OCI-LY3 (cell line): ENCODE measurements at regions not wholly inside any gene's neighbourhood (a gene's known extent, or its start where the extent isn't known, plus 50 kb on each side); places are given as distances from the start of the nearest gene placed in this dataset.

ENCODE experiments used
- EZH2phosphoT487 ChIP-seq: fragments of 200-600 bp; shearing (Covaris generic); IDR thresholded peaks from 2 replicates; pipeline ENCODE4 v1.6.1; 2018; ENCODE audit warnings: antibody characterized with exemption, mixed run types, low read depth
- TF ChIP-seq, protein P1 (sequence below): fragments of 200-600, 300-600 bp; sonication (generic); IDR thresholded peaks from 2 replicates; pipeline ENCODE4 v1.5.1; 2014; ENCODE audit warnings: antibody characterized with exemption, low read length, low read depth

- TF ChIP-seq, protein P1, sequence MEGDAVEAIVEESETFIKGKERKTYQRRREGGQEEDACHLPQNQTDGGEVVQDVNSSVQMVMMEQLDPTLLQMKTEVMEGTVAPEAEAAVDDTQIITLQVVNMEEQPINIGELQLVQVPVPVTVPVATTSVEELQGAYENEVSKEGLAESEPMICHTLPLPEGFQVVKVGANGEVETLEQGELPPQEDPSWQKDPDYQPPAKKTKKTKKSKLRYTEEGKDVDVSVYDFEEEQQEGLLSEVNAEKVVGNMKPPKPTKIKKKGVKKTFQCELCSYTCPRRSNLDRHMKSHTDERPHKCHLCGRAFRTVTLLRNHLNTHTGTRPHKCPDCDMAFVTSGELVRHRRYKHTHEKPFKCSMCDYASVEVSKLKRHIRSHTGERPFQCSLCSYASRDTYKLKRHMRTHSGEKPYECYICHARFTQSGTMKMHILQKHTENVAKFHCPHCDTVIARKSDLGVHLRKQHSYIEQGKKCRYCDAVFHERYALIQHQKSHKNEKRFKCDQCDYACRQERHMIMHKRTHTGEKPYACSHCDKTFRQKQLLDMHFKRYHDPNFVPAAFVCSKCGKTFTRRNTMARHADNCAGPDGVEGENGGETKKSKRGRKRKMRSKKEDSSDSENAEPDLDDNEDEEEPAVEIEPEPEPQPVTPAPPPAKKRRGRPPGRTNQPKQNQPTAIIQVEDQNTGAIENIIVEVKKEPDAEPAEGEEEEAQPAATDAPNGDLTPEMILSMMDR: no peak
- TF ChIP-seq EZH2phosphoT487: no peak
Observed at GRCh38 chrY:13053501-13053900, 148.8 kb downstream of the DDX3Y start.
